GM19328 (cell line): ENCODE measurements at regions not wholly inside any gene's neighbourhood (a gene's known extent, or its start where the extent isn't known, plus 50 kb on each side); places are given as distances from the start of the nearest gene placed in this dataset.
"Not testable (repeated sequence)": the region's sequence is repeated elsewhere in the genome, so short reads cannot be mapped to it uniquely, and the experiment has no call there.

ENCODE experiments used
- ATAC-seq: cut with Tn5 transposase; IDR thresholded peaks from one replicate; pipeline ENCODE4 v1.9.1; 2021; ENCODE audit warnings: mild to moderate bottlenecking, moderate library complexity; ENCODE audit not compliant: unreplicated experiment

DNA sequence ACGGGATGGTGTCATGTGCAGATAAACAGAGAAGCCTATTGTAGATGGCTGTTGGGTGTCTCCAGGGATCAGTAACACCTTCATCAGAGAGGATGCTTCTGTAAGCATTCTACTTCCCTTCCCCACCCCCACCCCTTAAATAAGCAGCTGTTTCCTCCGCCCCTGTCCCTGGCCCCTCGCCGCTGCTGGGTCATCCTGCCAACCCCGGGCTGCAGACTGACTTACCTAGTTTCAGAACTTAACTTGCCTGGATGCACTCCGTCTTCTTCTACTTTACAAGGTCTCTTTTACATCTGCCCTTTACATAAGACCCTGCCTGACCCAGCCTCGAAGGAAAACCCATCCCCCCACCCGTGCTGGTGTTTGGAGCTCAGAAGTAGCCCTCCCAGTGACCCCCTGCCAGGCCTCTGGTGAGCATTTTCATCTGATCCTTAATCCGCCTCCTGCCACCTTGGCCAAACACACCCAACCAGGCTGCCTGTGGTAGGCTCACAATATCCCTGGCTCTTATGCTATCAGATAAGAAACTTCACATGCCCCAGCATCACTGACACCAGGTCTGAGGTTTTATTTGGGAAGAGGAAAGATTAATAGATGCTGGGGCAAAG is 103.0 kb upstream of the HES1 start:
- ATAC-seq, result no peak

DNA sequence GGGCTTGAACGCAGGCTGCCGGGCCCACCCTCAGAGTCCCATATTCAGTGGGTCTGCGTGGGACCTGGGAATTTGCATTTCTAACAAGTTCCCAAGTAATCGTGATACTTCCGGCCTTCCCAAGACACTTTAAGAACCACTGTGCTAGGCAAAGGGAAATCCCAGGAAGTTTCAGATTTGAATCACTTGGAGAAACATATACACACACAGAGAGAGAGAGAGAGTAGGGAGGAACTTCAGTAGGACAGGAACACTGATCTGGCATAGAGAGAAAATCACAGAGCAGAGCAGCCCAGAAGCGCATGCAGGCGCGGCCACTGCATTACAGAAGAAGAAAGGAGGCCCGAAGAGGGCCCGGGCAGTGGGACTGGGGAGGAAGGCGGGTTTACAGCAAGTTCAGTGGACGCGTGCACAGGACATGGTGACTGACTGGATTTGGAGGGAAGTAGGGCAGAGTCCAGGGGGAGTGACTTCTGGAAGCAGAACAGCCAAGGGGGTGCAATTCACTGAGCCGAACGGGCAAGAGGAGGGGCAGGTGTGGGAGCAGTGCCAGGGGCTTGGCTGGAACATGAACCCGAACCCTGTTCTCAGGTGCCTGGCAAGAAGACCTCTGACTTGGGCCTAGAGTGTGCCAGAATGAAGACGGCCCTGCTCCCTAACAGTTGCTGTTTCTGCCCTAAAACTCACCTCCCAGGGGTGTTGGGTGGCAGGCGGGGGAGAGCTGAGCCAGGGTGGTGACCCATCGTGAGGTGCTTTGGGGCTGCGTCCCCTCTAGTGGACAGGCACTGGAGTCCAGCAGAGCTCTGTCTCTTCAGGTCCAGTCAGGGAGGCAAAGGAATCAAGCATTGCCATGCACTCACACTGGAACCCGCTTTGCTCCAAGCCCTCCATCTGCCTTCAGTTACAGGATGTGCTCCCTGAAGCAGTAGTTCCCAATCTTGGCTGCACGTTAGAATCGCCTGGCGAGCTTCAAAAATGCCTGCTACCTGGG is 101.3 kb upstream of the HES1 start:
- no peak for ATAC-seq

DNA sequence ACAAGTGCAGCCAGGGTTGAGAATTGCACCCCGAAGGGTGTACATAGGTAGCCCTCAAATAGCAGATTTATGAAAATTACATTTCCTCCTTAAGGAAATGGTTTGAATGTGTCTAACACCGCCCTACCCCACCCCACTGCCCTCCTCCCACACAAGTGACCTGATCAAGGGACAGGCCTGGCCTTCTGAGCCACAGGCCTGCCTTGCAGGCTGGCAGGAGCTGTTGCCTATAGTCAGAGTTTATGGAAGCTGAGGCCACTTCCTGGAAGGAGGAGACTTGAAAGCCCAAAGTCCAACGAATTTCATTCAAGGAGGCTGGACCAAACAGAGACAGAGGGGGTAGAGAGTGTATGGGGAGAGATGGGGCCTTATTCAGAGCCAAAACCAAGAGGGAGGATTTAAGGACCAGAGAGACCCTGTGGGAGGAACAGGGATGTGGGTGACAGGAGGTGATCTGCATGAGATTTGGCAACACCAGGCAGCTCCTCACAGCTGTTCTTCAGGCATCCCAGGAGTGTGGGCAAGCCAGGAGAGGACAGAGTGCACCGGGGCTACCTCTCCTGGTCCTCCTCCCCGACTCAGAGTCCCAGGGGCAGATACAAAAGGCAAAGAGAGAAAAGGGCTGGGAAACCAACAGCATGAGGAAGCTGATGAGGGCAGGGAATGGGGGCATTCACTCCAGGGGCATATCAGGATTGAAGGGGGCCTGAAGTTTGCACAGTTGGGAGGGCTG is 100.4 kb upstream of the HES1 start:
- no peak for ATAC-seq

DNA sequence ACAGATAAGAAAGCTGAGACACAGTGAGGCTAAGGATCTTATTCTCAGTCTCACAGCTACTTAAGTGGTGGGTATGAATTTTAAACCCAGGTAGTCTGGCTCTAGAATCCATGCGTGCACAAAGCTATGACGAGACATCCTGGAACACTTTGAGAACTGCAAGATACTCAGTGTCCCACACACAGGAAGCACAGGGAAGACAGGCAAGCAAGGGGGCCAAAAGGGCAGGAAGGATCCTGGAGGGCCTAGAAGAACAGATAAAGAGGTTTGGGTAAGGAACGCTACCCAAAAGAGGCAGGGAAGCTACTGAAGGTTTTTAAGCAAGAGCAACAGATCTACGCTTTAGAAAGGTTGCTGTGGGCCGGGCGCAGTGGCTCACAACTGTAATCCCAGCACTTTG is 99.1 kb upstream of the HES1 start:
- no peak for ATAC-seq

DNA sequence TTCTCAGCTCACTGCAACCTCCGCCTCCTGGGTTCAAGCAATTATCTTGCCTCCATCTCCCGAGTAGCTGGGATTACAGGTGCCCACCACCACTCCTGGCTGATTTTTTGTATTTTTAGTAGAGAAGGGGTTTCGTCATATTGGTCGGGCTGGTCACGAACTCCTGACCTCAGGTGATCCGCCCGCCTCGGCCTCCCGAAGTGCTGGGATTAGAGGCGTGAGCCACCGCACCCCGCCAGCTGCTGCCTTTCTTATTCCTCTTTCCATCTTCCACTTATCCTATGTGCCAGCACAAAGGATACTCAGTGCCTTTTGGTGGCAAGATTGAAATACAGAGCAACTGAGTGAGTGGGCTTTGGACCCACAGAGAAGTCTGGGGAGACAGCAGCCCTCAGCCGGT is 97.6 kb upstream of the HES1 start:
- not testable (repeated sequence) for ATAC-seq

DNA sequence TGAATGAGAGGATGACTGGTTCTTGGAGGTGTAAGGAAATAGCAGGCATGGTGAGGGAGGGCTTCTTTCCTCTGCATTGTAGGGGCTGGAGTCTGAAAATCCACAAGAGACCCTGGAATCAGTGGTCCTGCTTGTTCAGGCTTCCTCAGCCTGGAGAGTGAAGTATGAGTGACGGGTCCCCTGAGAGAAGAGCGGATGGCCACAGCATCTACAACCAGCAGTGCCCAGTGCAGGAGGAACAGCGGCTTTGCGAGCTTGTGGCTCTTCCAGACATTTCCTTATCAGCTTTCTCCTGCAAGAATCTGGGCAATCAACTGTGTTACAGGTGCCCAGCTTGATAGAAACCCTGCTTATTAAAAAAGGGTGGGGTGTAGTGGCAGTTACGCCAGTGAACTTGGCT is 97.0 kb upstream of the HES1 start:
- no peak for ATAC-seq

DNA sequence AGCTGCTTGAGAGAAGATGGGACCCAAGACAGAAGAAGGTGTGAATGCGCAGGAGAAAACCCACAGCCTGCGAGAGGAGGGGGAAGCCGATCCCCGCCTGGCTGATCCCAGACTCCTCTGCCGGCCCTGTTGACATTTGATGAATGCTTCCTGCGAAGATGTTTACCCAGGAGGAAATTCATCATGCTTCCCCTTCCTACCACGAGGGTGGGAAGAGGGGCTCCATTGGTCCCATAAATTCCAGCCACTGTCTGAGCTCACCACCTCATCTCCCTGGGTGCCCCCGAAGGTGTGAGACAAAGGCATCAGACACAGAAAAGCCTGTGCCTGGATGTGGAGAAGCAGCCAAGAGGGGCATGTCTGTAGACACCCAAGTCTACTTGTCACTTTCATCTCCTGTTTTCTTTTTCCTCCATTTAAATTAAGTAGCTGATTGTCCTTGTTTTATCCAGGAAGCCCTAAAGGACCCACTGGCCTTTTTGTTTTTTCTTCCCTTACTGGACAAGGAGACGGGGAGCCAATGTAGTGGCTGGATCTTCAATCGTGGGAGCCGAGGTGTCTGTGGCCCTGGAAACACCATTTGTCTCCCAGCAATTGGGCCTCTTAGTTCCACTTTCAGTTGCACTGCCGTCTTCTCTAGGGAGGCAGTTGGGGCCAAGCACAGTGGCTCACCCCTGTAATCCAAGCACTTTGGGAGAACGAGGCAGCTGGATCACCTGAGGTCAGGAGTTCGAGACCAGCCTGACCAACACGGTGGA is 95.3 kb upstream of the HES1 start:
- no peak for ATAC-seq

DNA sequence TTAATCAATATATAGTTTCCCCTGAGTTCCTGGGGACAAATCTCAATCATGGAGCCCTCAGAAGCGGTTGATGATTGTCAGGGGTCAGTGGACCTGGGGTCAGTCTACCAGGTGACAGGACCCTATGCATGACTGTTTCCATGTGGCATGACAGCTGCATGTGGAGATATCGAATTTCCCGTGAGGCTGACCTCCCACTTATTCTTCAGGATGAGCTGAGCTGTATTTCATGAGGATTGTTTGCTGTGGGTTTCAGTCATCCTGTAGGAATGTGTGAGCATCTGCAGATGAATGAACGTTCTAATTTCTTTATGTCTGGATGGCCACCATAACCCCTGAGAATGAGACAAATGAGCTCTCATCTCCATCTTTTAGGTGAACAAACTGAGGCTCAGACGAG is 93.0 kb upstream of the HES1 start:
- no peak for ATAC-seq

DNA sequence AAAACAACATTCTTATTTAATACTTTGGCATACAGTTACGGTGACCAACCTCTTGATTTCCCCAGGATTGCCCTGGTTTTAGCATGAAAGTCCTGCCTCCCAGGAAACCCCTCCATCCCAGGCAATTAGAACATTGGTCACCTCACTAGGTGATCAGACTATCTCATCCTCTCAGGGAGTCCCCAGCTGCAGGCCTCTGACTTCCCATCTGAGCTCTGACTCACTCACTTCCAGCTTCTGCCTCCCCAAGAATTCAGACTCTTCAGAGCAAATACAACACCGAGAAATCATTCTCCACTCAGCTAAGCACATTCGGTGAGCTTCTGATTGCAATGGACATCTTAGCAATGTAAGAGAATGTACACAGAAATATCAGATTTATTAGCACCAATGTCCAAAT is 92.4 kb upstream of the HES1 start:
- no peak for ATAC-seq

DNA sequence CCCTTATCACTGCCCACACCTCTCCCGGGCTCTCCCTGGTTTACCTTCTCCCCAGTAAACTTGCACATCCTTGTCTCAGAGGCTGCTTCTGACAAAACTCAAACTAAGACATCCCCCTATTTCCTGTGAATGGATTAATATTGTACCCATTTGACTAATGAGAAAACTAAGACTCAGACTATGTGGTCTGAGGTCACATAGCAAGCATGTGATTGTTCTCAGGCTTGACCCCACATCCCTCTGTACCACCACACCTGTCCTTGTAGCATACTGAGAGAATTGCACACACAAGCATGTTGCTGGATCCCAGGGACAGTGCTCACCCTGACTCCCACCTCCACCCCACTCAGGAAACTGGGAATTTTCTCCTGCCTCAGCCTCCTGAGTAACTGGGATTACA is 90.7 kb upstream of the HES1 start:
- no peak for ATAC-seq

DNA sequence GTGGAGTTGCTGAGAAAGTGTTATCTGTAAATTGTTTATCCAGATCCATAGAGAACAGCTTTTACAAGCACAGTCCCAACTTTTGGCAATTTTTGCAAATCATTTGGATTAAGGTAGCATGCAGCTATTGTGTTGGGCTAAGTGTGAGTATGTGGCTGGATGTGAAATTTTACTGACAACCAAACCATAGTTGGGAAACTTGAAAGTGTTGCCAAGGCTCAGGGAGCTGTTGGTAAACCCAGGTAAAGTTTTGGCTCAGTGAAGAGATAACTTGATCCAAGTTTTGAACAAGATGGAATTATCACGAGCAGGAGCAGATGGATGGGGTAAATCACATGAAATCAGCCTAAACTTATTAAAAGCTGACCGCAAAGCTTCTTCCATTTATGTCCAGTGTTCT is 90.0 kb upstream of the HES1 start:
- ATAC-seq, result no peak

DNA sequence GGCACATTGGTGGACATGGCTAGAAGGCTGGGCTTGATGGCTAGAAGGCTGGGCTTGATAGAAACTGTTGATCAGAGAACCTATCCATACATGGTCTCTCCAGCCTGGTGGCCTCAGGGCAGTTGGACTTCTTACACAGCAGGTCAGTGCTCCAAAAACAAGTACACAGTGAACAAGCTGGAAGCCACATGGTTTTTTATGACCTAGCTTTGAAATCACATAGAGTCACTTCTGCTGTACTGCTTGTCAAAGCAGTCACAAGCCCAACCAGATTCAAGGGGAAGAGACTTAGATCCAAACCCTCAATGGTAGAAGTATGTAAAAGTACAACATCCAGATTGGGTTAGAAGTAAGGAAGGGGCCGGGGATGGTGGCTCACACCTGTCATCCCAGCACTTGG is 89.4 kb upstream of the HES1 start:
- no peak for ATAC-seq

DNA sequence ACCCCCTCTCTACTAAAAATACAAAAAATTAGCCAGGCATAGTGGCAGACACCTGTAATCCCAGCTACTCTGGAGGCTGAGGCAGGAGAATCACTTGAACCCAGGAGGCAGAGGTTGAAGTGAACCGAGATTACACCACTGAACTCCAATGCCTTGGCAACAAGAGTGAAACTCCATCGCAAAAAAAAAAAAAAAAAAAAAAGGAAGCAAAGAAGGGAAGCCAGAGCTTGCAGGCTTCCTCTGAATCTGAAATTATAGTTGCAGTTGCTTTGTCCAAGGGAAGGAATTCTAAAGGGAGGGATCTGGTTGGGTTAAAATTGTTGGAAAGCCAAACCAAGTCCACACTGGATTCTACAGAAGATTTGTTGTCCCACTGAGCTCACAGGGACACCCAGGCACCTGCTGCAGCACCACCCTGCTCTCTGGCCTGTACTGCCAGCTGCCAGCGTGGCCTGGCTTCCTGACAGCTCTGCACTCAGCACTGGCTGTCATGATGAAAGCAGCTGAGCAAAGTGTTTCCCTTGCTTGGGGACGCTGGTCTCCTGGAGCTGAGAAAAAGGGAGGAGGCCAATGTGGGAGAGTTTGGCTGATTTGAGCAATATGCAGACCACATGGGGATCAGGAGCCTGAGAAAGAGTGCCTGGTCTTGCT is 88.8 kb upstream of the HES1 start:
- no peak for ATAC-seq

DNA sequence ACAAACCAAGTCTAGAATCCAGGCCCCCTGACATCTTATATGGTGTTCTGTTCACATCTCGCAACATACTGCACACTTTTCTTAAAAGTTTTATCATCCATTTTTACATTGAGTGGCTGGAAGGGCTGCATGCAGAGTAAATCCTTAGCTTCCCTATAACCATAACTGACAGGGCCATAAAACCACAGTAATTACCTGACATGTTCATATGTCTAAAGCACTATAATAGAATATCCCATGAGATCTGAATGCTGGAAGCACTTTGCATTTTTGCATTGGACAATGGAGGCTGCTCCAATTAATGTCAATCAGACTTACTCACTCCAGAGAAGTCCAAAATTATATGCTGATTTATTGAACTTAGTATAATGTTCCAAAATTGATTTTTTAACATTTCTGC is 86.6 kb upstream of the HES1 start:
- no peak for ATAC-seq

DNA sequence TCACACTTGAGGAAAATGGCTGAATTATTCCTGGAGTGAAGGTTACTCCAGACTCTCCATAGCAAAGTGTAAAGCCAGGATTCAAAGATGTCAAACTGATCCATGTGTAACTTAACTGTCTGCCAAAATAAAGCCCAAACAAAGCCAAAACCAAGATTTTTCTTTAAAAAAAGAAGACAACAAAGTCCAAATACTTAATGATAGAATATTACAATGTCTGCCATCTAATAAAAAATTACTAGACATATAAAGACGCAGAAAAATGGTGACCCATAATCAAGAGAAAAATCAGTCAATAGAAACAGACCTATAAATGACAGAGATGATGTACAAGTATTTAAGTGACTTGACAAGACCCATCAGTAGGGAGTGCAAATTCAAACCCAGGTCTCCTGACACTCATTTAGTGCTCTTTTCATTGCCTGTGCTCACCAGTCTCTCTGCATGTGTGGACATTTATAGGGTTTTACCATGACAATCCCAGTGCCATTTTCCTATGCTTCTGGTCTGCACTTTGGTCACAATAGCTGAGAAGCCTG is 85.1 kb upstream of the HES1 start:
- no peak for ATAC-seq

DNA sequence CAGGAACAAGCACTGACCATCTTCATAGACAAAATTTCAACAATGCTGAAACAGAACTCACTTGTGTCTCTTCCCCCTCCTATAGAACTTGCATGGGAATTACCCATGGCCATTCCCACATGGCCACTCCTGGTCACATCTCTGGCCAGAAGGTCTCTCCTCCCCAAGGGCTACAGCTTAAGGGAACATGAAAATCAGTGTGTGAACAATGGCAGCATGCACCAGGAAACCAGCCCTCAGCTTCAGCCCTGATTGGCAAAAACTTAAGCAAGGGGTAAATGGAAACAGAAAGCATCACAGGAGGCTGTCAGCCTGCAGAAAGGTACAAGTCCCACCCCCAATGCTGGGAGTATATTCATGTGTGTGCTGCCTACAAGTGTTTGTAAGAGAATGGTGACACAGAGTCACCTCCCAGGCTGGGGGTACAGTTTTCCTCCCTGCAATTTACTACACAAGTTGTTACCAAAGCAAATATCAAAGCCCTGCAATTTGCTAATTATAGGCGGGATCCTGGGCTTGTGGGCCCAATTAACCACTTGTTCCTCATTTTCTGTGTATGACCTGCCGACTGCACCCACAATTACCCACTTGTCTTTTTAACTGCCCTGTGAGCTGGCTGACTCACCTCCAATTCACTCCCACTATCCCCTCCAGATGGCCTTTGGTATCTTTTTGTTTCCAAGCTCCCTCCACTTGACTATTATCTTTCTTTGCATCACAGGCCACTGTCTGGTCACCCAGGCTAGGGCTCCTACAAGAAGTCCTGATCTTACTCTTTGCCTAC is 84.4 kb upstream of the HES1 start:
- ATAC-seq, result no peak

DNA sequence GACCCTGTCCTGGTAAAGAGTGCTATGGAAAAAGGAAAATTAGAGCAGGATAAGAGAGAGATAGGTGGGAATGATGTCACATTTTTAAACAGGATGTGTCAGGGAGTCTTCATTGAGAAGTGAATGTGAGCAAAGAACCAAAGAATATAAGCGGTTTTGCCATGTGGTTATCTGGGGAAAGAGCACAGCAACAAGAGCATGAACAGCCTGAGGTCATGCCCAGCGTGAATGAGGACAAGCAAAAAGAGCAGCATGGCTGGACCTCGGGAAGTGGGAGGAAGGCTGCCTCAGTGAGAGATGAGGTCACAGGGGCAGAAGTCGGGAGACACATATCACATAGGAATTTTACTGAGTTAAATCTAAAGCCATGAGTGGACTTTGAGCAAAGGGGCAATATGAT is 82.8 kb upstream of the HES1 start:
- no peak for ATAC-seq

DNA sequence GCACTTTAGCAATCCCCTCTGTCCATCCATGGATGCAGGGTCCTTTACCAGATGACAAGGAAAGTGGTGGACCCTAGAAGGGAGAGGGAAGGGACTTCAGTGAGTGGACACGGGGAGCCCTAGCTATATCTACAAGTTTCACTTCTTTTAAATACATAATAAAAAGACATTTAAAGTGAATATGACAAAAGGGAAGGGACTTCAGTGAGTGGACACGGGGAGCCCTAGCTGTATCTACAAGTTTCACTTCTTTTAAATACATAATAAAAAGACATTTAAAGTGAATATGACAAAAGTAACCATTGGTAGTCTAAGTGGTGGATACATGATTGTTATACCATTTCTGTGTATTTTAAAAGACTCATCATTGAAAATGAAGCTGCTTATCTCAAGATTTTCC is 81.9 kb upstream of the HES1 start:
- no peak for ATAC-seq

DNA sequence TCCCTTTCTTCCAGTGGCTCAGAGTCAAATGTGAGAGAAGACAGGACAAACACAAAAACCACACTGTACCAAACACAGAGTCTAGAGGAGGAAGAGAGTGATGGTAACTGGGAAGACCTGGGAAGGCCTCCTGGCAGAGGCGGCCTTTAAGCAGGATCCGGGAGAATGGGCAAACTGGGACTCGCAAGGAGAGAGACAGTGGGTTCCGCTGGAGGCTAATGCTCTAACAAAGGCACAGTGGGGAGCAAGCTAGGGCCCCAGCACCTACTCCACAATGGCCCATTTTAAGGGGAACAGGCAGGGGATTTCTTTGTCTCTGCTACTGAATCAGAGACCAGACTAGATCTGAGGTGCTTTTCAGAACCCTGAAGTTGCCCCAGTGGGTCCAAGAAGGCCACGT is 81.4 kb upstream of the HES1 start:
- ATAC-seq, result no peak

DNA sequence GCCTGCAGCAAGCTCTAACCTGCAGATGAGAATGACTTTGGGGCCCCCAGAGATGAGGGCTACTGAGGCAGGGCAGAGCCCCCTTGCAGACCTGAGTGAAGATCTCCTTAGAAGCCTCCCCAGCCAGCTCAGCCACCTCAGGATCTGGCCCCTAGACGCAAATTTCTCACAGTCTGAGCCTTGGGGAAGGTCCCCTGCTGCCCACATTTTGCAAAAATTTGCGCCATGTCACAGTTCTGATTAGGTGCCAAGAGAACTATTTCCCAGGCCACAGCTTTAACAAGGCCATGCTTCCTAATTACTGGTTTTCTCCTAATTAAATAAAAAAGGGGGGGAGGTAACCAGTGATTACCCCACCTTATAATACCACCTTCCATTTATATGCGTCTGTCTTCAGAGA is 81.0 kb upstream of the HES1 start:
- ATAC-seq, result no peak
